ENCODE measurements at regions not wholly inside any gene's neighbourhood (a gene's known extent, or its start where the extent isn't known, plus 50 kb on each side); places are given as distances from the start of the nearest gene placed in this dataset.

- ChIA-PET CTCF (no interaction called here), POLR2A (no interaction called here)
- no peaks in the 10 kb centered on the region for H3K4me1 ChIP-seq (ENCODE audit: control insufficient read depth, insufficient read depth, low read length)
- H3K4me3 ChIP-seq (ENCODE audit: low read depth, low read length): no peak overlapping the region
- no peak for TF ChIP-seq ZNF311 (tag by site-specific recombination; IDR thresholded peaks at IDR 0.05; ENCODE audit: borderline replicate concordance)
- no peak for TF ChIP-seq CTCF (tag by site-specific recombination; IDR thresholded peaks at IDR 0.05)
- TF ChIP-seq ZNF341 (tag by site-specific recombination; IDR thresholded peaks at IDR 0.05; ENCODE audit: low read depth): no peak
- TF ChIP-seq ZBTB8A (tag by site-specific recombination; IDR thresholded peaks at IDR 0.05): no peak
- TF ChIP-seq ZXDB (tag by site-specific recombination; IDR thresholded peaks at IDR 0.05): no peak
- no peak for TF ChIP-seq ZNF624 (tag by site-specific recombination; IDR thresholded peaks at IDR 0.05)
- TF ChIP-seq ZNF350 (tag by site-specific recombination; IDR thresholded peaks at IDR 0.05): no peak
- no peak for TF ChIP-seq ZNF600 (tag by site-specific recombination; IDR thresholded peaks at IDR 0.05)
- TF ChIP-seq ZNF558 (tag by site-specific recombination; IDR thresholded peaks at IDR 0.05): no peak
- TF ChIP-seq ZNF302 (tag by site-specific recombination; IDR thresholded peaks at IDR 0.05; ENCODE audit: low read depth): no peak
- TF ChIP-seq ZNF544 (tag by site-specific recombination; IDR thresholded peaks at IDR 0.05): no peak
- TF ChIP-seq ZBTB20 (tag by site-specific recombination; IDR thresholded peaks at IDR 0.05): no peak
- TF ChIP-seq TCF7L2 (IDR thresholded peaks at IDR 0.05; ENCODE audit: borderline replicate concordance, low read depth, low read length): no peak
- TF ChIP-seq, protein P1, sequence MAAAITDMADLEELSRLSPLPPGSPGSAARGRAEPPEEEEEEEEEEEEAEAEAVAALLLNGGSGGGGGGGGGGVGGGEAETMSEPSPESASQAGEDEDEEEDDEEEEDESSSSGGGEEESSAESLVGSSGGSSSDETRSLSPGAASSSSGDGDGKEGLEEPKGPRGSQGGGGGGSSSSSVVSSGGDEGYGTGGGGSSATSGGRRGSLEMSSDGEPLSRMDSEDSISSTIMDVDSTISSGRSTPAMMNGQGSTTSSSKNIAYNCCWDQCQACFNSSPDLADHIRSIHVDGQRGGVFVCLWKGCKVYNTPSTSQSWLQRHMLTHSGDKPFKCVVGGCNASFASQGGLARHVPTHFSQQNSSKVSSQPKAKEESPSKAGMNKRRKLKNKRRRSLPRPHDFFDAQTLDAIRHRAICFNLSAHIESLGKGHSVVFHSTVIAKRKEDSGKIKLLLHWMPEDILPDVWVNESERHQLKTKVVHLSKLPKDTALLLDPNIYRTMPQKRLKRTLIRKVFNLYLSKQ (tag by site-specific recombination; IDR thresholded peaks at IDR 0.05; ENCODE audit: borderline replicate concordance): no peak
- no peak for TF ChIP-seq ZNF664 (tag by site-specific recombination; IDR thresholded peaks at IDR 0.05)
- TF ChIP-seq ZNF10 (tag by site-specific recombination; IDR thresholded peaks at IDR 0.05): no peak
- no peak for TF ChIP-seq ZNF571 (tag by site-specific recombination; IDR thresholded peaks at IDR 0.05)
- no peak for TF ChIP-seq BCL6B (tag by site-specific recombination; IDR thresholded peaks at IDR 0.05)
- no peak for TF ChIP-seq GLIS1 (tag by site-specific recombination; IDR thresholded peaks at IDR 0.05)
- H3K27ac ChIP-seq (ENCODE audit: extremely low read depth, low read depth, low read length): no peak overlapping the region
- H3K9me3 ChIP-seq (ENCODE audit: control insufficient read depth, insufficient read depth, low read depth, low read length): no peaks in the 10 kb centered on the region
- H3K36me3 ChIP-seq (ENCODE audit: control insufficient read depth in 2 of 2, insufficient read depth in 1 of 2, low read length in 2 of 2): no peaks in the 10 kb centered on the region
Measured at GRCh38 chr16:16828913-16829398, 450.0 kb downstream of the NPIPA7 start.

DNA sequence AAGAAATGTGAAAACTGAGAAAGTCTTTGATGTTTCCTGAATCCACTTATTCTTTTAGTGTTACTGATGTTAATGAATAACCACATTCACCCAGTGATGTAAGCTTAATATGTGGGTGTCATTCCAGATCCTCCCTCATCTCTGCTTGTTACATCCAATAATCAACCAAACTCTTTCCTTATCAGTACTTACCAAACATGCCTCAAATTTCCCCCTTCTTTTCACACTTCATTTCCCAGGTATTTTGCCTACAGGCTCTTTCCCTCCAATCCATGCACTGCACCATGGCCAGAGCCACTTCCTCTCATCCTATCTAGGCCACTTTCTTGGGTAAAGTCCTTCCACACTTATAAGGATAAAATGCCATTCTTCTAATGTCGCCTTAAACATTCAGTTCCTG is 451.5 kb downstream of the NPIPA7 start:
- H3K9me3 ChIP-seq (ENCODE audit: control insufficient read depth, insufficient read depth, low read depth, low read length): no peaks in the 10 kb centered on the region
- CTCF ChIA-PET: no interaction called here
- POLR2A ChIA-PET: no interaction called here
- TF ChIP-seq ZNF404 (tag by site-specific recombination; IDR thresholded peaks at IDR 0.05) (no peak), ZNF664 (tag by site-specific recombination; IDR thresholded peaks at IDR 0.05) (no peak), ZNF280C (tag by site-specific recombination; IDR thresholded peaks at IDR 0.05) (no peak), SALL2 (tag by site-specific recombination; IDR thresholded peaks at IDR 0.05; ENCODE audit: borderline replicate concordance) (no peak), BCL11B (tag by site-specific recombination; IDR thresholded peaks at IDR 0.05; ENCODE audit: low read depth) (no peak), HOXA7 (CRISPR knock-in tag; IDR thresholded peaks at IDR 0.05; ENCODE audit: borderline replicate concordance) (no peak), REPIN1 (tag by site-specific recombination; IDR thresholded peaks at IDR 0.05; ENCODE audit: low read depth) (no peak), ZNF350 (tag by site-specific recombination; IDR thresholded peaks at IDR 0.05) (no peak), ZNF707 (tag by site-specific recombination; IDR thresholded peaks at IDR 0.05) (no peak), RBAK (tag by site-specific recombination; IDR thresholded peaks at IDR 0.05) (no peak), ZNF324 (tag by site-specific recombination; IDR thresholded peaks at IDR 0.05) (no peak), ZBTB8A (tag by site-specific recombination; IDR thresholded peaks at IDR 0.05) (no peak), ZNF785 (tag by site-specific recombination; IDR thresholded peaks at IDR 0.05) (no peak)
- TF ChIP-seq, protein P2, sequence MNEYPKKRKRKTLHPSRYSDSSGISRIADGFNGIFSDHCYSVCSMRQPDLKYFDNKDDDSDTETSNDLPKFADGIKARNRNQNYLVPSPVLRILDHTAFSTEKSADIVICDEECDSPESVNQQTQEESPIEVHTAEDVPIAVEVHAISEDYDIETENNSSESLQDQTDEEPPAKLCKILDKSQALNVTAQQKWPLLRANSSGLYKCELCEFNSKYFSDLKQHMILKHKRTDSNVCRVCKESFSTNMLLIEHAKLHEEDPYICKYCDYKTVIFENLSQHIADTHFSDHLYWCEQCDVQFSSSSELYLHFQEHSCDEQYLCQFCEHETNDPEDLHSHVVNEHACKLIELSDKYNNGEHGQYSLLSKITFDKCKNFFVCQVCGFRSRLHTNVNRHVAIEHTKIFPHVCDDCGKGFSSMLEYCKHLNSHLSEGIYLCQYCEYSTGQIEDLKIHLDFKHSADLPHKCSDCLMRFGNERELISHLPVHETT (tag by site-specific recombination; IDR thresholded peaks at IDR 0.05): no peak

More for the DNA sequence above, 451.5 kb downstream of the NPIPA7 start:
- Histone ChIP-seq H3K27ac (ENCODE audit: extremely low read depth, low read depth, low read length) (no peak overlapping the region), H3K4me3 (ENCODE audit: low read depth, low read length) (no peak overlapping the region), H3K36me3 (ENCODE audit: control insufficient read depth in 2 of 2, insufficient read depth in 1 of 2, low read length in 2 of 2) (no peaks in the 10 kb centered on the region), H3K4me1 (ENCODE audit: control insufficient read depth, insufficient read depth, low read length) (no peaks in the 10 kb centered on the region)

All from HEK293 (cell line).